Effector memory CD4-positive, alpha-beta T cell (primary cell): ENCODE measurements at regions not wholly inside any gene's neighbourhood (a gene's known extent, or its start where the extent isn't known, plus 50 kb on each side); places are given as distances from the start of the nearest gene placed in this dataset.

ENCODE experiments used
- DNase-seq, 3 donors: peaks; one replicate each; pipeline ENCODE4 v3.0.0-alpha.2; 2020
- H3K27ac ChIP-seq: 2 replicates; pipeline ENCODE4 v1.7.0; 2013; ENCODE audit warnings: mild to moderate bottlenecking, low read length, moderate library complexity; ENCODE audit not compliant: insufficient read depth, poor library complexity, severe bottlenecking
- H3K27me3 ChIP-seq: replicated peaks from 2 replicates; pipeline ENCODE4 v1.7.0; 2013; ENCODE audit warnings: mild to moderate bottlenecking, low read length; ENCODE audit not compliant: insufficient read depth, control insufficient read depth, poor library complexity, severe bottlenecking
- H3K36me3 ChIP-seq: 2 replicates; pipeline ENCODE4 v1.7.0; 2013; ENCODE audit warnings: mild to moderate bottlenecking, low read length, moderate library complexity; ENCODE audit not compliant: control insufficient read depth, insufficient read depth
- H3K4me1 ChIP-seq: 2 replicates; pipeline ENCODE4 v1.7.0; 2013; ENCODE audit warnings: low read length, mild to moderate bottlenecking; ENCODE audit not compliant: control insufficient read depth, insufficient read depth, poor library complexity, severe bottlenecking
- H3K4me3 ChIP-seq: 2 replicates; pipeline ENCODE4 v1.7.0; 2013; ENCODE audit warnings: low read length, low read depth, mild to moderate bottlenecking; ENCODE audit not compliant: insufficient read depth, poor library complexity, severe bottlenecking
- H3K9me3 ChIP-seq: 2 replicates; pipeline ENCODE4 v1.7.0; 2013; ENCODE audit warnings: mild to moderate bottlenecking, low read length, moderate library complexity; ENCODE audit not compliant: control insufficient read depth

DNA sequence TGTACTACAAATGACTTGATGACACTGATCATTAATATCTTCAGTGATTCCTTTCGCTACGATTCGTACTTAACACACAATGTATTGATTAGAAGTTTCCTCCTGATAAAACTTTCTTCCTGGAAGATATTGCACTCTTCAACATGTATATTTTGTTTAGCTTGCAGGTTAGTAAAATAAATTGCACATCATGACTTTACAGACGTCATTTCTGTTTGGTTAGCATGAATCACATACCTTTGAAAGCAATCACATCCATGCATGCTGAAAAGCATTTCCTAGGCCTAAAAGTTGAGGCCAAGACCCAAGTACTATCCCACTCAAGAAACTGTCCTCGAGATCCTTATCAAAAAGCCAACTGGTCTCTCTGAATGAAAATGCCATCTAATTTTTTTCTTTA, 1841.0 kb upstream of the PCDH7 start:
- no peak overlapping the region for H3K27ac ChIP-seq
- H3K4me1 ChIP-seq, result no peaks in the 10 kb centered on the region
- no peaks in the 10 kb centered on the region for H3K9me3 ChIP-seq
- DNase-seq, result no peak
- H3K36me3 ChIP-seq, result no peaks in the 10 kb centered on the region
- H3K4me3 ChIP-seq, result no peak overlapping the region
- H3K27me3 ChIP-seq, result no peaks in the 10 kb centered on the region

DNA sequence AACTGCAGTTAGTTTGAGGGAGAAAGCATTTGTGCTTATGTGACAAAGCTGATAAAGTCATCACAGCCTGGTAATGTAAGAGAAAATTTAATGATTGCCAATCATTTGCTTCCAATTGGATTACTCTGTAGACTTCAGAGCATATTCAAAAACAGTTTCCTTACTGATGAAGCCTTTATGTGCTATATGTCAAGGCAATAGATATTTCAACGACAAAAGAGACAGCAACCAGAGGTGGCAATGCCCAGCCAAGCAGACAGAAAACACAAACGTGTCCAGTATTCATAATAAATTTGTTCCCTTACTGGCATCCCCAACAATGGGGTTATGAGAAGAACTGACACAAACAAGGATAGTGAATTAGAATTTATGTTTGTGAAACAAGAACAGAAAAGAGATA, 1840.3 kb upstream of the PCDH7 start:
- Histone ChIP-seq H3K4me1 (no peaks in the 10 kb centered on the region), H3K36me3 (no peaks in the 10 kb centered on the region), H3K9me3 (no peaks in the 10 kb centered on the region), H3K4me3 (no peak overlapping the region), H3K27ac (no peak overlapping the region), H3K27me3 (no peaks in the 10 kb centered on the region)
- DNase-seq, result no peak

DNA sequence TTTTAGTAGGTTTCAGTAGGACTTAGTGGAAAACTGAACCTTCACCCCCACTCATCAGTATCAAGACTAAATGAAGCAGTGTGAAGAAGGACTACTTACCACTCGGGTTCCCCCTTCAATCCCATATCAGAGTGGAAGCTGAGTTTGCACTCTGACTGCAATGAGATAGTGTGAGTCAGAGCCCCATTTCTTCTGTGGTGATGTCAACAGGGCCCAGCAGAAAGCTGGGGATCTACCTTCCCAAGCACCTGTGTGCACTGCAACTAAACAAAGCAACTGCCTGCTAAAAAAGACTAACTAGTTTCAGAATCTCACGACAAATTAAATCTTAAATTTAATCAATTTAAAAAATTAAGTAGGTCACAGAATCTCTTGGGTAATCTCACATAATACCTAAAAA, 1837.0 kb upstream of the PCDH7 start:
- H3K4me1 ChIP-seq, result no peaks in the 10 kb centered on the region
- H3K27me3 ChIP-seq, result no peaks in the 10 kb centered on the region
- H3K27ac ChIP-seq, result no peak overlapping the region
- H3K4me3 ChIP-seq, result no peak overlapping the region
- DNase-seq, result no peak
- no peaks in the 10 kb centered on the region for H3K9me3 ChIP-seq
- H3K36me3 ChIP-seq, result no peaks in the 10 kb centered on the region

DNA sequence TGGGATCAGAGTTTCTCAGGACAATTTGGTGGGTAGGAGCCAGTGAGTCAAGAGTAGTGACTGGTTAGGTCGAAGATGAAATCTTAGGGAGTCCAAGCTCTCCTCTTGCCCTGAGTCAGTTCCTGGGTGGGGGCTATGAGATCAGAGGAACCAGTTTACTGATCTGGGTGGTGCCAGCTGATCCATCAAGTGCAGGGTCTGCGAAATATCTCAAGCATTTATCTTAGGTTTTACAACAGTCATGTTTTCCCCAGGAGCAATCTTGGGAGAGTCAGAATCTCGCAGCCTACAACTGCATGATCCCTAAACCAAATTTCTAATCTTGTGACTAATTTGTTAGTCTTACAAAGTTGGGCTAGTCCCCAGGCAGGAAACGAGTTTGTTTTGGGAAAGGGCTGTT, 1833.2 kb upstream of the PCDH7 start:
- no peak for DNase-seq
- no peaks in the 10 kb centered on the region for H3K4me1 ChIP-seq
- no peaks in the 10 kb centered on the region for H3K9me3 ChIP-seq
- H3K27me3 ChIP-seq, result no peaks in the 10 kb centered on the region
- no peaks in the 10 kb centered on the region for H3K36me3 ChIP-seq
- no peak overlapping the region for H3K4me3 ChIP-seq
- no peak overlapping the region for H3K27ac ChIP-seq

DNA sequence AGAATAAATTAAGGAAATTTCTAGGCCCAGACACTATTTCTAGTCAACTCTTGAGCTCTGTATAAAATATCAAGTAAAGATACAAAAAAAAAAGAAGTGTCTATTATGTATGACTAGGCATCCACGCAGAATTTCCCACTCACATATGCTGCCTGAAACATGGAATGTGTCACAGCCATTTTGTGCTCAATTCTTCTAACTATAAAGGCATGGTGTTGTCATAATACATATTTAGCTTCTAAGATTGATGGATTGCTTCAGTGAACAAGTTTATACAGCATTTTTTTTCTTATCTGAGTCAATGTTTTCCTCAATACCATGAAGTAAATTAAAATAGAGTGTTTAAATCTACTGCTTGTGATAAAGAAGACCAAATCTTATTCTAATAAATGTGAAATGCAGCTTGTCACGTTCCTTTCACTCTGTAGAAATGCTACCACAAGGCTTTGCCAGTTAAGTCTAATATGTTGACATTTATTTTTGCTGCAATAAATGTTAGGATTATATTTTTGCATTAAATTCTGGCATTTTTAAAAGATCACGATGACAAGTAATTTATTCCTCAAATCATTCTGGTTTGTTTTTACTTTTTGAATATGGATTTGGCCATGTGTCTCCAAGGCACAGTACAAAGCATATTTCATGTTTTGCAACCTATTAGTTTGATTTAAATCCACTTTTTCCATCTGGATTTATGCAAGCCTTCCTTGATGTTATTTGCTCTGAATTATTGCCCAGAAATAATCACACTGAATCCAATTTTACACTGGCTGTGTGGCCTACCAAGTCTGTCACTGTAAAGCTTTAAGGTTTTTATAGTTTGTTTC, 1829.0 kb upstream of the PCDH7 start:
- H3K4me3 ChIP-seq, result no peak overlapping the region
- no peaks in the 10 kb centered on the region for H3K4me1 ChIP-seq
- no peaks in the 10 kb centered on the region for H3K9me3 ChIP-seq
- no peaks in the 10 kb centered on the region for H3K36me3 ChIP-seq
- DNase-seq, result no peak
- no peaks in the 10 kb centered on the region for H3K27me3 ChIP-seq
- H3K27ac ChIP-seq, result no peak overlapping the region

DNA sequence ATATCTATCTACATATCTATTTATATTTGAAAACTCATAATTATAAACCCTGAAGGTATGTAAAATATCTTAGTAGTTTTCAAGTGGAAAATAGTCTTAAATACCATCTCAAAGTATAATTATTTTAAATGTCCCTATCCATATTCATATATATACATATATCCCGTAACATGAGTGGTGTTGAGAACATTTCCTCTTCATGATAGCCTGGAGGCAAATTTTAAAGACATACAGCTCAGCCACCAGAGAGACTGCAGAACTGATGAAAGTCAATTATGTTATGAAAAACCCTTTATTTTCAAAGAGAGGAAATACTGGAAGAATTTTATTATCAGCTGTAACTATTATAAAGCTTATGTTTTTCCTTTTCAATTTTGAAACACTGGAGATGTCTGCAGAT, 1806.7 kb upstream of the PCDH7 start:
- Histone ChIP-seq H3K4me3 (no peak overlapping the region), H3K4me1 (no peaks in the 10 kb centered on the region), H3K27me3 (no peaks in the 10 kb centered on the region), H3K36me3 (no peaks in the 10 kb centered on the region), H3K9me3 (no peaks in the 10 kb centered on the region), H3K27ac (no peak overlapping the region)
- no peak for DNase-seq

DNA sequence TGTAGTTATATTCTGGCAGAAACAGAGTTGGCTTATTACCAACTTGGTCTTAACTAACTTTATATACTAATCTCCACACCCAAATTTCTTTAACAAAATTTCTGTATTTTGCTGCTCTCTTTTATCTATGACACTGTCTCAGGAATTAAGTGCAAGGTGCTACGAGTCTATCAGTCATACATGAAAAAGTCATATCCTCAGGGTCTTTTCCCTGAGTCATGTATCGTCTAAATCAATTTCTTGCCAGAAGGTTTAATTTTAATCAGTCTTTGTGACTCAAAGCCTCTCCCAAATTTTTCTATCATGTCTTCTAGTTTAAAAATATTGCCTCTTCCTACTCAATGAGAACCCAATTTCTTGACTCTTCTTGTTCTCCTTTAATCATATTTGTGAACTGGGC, 1803.6 kb upstream of the PCDH7 start:
- DNase-seq, result no peak
- Histone ChIP-seq H3K36me3 (no peaks in the 10 kb centered on the region), H3K27me3 (no peaks in the 10 kb centered on the region), H3K27ac (no peak overlapping the region), H3K9me3 (no peaks in the 10 kb centered on the region), H3K4me1 (no peaks in the 10 kb centered on the region), H3K4me3 (no peak overlapping the region)

DNA sequence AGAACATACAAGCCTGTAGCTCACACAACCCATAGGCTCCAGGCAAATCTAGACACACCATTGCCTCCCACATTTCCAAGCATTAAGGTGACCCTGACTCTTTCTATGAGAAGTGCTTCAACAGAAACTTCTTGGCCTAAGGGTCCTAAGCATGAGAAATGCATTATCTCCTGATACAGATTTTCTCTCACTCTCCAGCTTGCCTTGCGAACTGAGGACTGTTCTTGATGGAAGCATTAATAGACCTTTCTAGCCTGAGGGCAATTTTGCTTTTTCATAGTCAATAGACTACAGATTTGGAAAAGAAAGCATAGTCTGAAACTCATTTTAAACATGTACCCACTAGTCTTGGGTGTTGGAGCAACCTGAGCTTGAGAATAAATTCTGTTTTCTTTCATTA, 1801.3 kb upstream of the PCDH7 start:
- H3K36me3 ChIP-seq, result no peaks in the 10 kb centered on the region
- no peak overlapping the region for H3K27ac ChIP-seq
- no peak for DNase-seq
- no peak overlapping the region for H3K4me3 ChIP-seq
- H3K4me1 ChIP-seq, result no peaks in the 10 kb centered on the region
- H3K9me3 ChIP-seq, result no peaks in the 10 kb centered on the region
- H3K27me3 ChIP-seq, result no peaks in the 10 kb centered on the region

DNA sequence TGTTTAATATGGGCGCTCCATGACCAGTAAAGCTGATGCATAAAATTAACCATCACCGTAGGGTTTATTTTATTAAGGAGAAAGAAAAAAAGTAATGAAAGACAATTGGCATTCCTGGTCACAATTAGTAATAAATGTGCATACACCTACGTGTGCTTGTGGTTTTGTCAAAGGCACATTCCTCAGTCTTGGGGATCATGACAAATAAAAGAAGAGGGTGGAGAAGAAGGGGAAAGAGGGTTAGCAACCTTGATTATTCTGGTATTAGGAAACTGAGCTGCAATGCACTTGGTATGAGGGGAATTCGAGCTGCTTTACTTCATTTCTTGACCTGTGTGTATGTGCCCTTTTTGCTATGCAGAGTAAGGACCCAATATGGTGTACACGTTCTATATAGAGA, 1798.3 kb upstream of the PCDH7 start:
- DNase-seq, result no peak

DNA sequence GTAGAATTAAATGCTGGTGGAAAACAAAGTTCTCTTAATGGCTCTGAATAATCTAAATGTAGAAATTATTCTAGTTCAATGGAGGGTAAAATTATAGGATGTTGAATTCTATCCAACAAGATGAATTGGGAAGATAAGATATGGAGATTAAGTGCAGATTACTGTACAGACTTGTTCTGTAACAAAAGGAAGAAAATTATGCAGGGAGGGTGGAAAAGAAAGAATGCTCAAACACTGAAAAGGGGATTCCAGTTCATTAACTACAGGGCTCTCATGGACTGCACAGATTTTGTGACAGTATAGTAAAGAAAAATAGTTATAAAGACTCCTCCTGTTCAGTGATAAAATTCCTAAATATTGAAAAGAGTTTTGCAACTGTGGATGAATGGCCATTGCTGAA, 1794.0 kb upstream of the PCDH7 start:
- H3K27me3 ChIP-seq, result no peaks in the 10 kb centered on the region
- H3K4me3 ChIP-seq, result no peak overlapping the region
- H3K4me1 ChIP-seq, result no peaks in the 10 kb centered on the region
- H3K9me3 ChIP-seq, result no peaks in the 10 kb centered on the region
- no peak for DNase-seq
- no peaks in the 10 kb centered on the region for H3K36me3 ChIP-seq
- no peak overlapping the region for H3K27ac ChIP-seq

More for the DNA sequence above, 1798.3 kb upstream of the PCDH7 start:
- Histone ChIP-seq H3K4me1 (no peaks in the 10 kb centered on the region), H3K4me3 (no peak overlapping the region), H3K36me3 (no peaks in the 10 kb centered on the region), H3K27me3 (no peaks in the 10 kb centered on the region), H3K27ac (no peak overlapping the region), H3K9me3 (no peaks in the 10 kb centered on the region)
